ENCODE measurements at regions not wholly inside any gene's neighbourhood (a gene's known extent, or its start where the extent isn't known, plus 50 kb on each side); places are given as distances from the start of the nearest gene placed in this dataset.

DNA sequence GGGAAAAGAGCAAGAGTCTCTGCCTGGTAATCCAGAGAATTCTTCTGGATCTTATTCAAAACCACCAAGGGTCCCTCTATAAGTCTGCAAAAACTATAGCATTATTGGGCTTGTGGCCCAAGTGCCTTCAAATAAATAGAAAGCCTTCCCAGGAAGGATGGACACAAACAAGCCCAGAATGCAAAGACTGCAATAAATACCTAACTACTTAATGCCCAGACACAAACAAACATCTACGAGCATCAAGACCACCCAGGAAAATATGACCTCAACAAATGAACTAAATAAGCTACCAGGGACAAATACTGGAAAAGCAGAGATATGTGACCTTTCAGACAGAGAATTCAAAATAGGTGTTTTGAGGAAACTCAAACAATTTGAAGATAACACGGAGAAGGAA, 355.8 kb upstream of the GRAMD2B start:
- no peak for TF ChIP-seq EGR1 (IDR thresholded peaks at IDR 0.05)
- TF ChIP-seq, protein P1, sequence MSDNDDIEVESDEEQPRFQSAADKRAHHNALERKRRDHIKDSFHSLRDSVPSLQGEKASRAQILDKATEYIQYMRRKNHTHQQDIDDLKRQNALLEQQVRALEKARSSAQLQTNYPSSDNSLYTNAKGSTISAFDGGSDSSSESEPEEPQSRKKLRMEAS (IDR thresholded peaks at IDR 0.05) = no peak
- no peak for TF ChIP-seq FOXM1 (IDR thresholded peaks at IDR 0.05; ENCODE audit: borderline replicate concordance, low read depth)
- no peak for TF ChIP-seq TAF1 (IDR thresholded peaks at IDR 0.05; ENCODE audit: low read depth)
- TF ChIP-seq, protein P2, sequence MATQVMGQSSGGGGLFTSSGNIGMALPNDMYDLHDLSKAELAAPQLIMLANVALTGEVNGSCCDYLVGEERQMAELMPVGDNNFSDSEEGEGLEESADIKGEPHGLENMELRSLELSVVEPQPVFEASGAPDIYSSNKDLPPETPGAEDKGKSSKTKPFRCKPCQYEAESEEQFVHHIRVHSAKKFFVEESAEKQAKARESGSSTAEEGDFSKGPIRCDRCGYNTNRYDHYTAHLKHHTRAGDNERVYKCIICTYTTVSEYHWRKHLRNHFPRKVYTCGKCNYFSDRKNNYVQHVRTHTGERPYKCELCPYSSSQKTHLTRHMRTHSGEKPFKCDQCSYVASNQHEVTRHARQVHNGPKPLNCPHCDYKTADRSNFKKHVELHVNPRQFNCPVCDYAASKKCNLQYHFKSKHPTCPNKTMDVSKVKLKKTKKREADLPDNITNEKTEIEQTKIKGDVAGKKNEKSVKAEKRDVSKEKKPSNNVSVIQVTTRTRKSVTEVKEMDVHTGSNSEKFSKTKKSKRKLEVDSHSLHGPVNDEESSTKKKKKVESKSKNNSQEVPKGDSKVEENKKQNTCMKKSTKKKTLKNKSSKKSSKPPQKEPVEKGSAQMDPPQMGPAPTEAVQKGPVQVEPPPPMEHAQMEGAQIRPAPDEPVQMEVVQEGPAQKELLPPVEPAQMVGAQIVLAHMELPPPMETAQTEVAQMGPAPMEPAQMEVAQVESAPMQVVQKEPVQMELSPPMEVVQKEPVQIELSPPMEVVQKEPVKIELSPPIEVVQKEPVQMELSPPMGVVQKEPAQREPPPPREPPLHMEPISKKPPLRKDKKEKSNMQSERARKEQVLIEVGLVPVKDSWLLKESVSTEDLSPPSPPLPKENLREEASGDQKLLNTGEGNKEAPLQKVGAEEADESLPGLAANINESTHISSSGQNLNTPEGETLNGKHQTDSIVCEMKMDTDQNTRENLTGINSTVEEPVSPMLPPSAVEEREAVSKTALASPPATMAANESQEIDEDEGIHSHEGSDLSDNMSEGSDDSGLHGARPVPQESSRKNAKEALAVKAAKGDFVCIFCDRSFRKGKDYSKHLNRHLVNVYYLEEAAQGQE (IDR thresholded peaks at IDR 0.05; ENCODE audit: low read depth) = no peak
- TF ChIP-seq EP300 (IDR thresholded peaks at IDR 0.05; ENCODE audit: borderline replicate concordance) = no peak
- no peak for TF ChIP-seq CEBPB (IDR thresholded peaks at IDR 0.05)
